Sigmoid colon (tissue), 6 donors: ENCODE measurements at regions not wholly inside any gene's neighbourhood (a gene's known extent, or its start where the extent isn't known, plus 50 kb on each side); places are given as distances from the start of the nearest gene placed in this dataset.

Experiments
- DNase-seq: peaks from one replicate; pipeline ENCODE4 v3.0.0-alpha.2; 2019
- H3K27ac ChIP-seq, 4 donors: fragments of 200-600 bp; sonication (generic); one replicate each; pipeline ENCODE4 v1.5.1; 2016 to 2019; ENCODE audit warnings: mild to moderate bottlenecking in 1 of 4
- H3K27me3 ChIP-seq, 3 donors: fragments of 200-600 bp; sonication (generic); one replicate each; pipeline ENCODE4 v1.5.1; 2019; ENCODE audit warnings: mild to moderate bottlenecking in 1 of 3
- H3K36me3 ChIP-seq, 4 donors: fragments of 200-600 bp; sonication (generic); one replicate each; pipeline ENCODE4 v1.5.1; 2016 to 2019
- H3K4me1 ChIP-seq, 4 donors: fragments of 200-600 bp; sonication (generic); one replicate each; pipeline ENCODE4 v1.5.1; 2017 to 2019
- H3K4me3 ChIP-seq, 4 donors: fragments of 200-600 bp; sonication (generic); one replicate each; pipeline ENCODE4 v1.5.1; 2017 to 2019; ENCODE audit warnings: mild to moderate bottlenecking in 2 of 4, moderate library complexity in 1 of 4
- H3K9me3 ChIP-seq, 4 donors: fragments of 200-600 bp in 3 of 4; sonication (generic) in 3 of 4; one replicate each; pipeline versions ENCODE4 v1.5.1 to v1.6.1; 2013 to 2019
- EP300 ChIP-seq, 4 donors: sonication (generic); formaldehyde crosslinking; IDR thresholded peaks; one replicate each; pipeline ENCODE4 v1.6.1; 2017; ENCODE audit warnings: antibody characterized with exemption in 4 of 4
- POLR2A ChIP-seq, 2 donors: fragments of 450-650 bp; IDR thresholded peaks; one replicate each; pipeline ENCODE4 v1.6.1; 2016; ENCODE audit warnings: antibody characterized with exemption in 2 of 2, mild to moderate bottlenecking in 2 of 2, moderate library complexity in 2 of 2
- POLR2AphosphoS5 ChIP-seq, 4 donors: sonication (generic); formaldehyde crosslinking; IDR thresholded peaks; one replicate each; pipeline ENCODE4 v1.6.1; 2017; ENCODE audit warnings: antibody characterized with exemption in 4 of 4
- WGBS, 2 donors: extraction: QIAGEN DNeasy Blood & Tissue Kit; methylation state at CpG; one replicate each; pipeline ENCODE4 v1.1.7; 2013; 5-methylcytosine and 5-hydroxymethylcytosine counted together
- intact Hi-C: fragments of 100-400 bp; cut with DNase I; formaldehyde crosslinking; loops from one replicate; pipeline ENCODE4 v1.15.1; 2023
- TF ChIP-seq, protein P1 (sequence below), 4 experiments: fragments of 450-650 bp in 3 of 4; fragments of 200-600 bp in 1 of 4; IDR thresholded peaks; one replicate each; pipeline ENCODE4 v1.5.1; 2016 to 2019; ENCODE audit warnings: antibody characterized with exemption in 4 of 4, mild to moderate bottlenecking in 3 of 4, moderate library complexity in 2 of 4
- donor health status: healthy with polysubstance abuse.
- donor health status: healthy.

DNA sequence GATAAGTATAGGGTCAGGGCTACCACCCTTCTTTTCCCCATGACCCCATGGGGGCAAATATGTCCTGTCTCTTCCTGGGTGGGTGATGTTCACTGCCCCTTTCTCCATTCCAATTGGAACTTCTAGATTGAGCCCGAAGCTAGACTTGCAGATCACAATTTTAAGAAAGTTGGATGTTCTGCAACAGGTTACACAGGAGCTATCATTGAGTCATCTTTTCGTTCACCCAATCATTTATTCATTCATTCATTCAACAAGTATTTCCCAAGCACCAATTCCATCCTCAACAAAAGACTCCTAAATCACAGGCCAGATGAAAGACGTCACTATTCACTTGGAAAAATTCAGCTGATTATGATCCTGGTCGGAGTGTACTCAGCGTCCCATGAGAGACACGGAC, 71.0 kb upstream of the FOXP4 start:
- WGBS, 2 donors = 82 to 87% methylated on average over 6 of the region's 6 CpGs
- H3K27me3 ChIP-seq = peaks cover 3 to 9% (median 6%) of the 10 kb centered on the region in 3 donors
- H3K27ac ChIP-seq = no peak overlapping the region
- peaks cover 0 to 7% (median 5%) of the 10 kb centered on the region in 4 donors for H3K4me1 ChIP-seq
- H3K4me3 ChIP-seq = no peak overlapping the region
- H3K9me3 ChIP-seq = no peaks in the 10 kb centered on the region
- H3K36me3 ChIP-seq = no peaks in the 10 kb centered on the region
- intact Hi-C loops = no loop called here
- TF ChIP-seq, protein P1, sequence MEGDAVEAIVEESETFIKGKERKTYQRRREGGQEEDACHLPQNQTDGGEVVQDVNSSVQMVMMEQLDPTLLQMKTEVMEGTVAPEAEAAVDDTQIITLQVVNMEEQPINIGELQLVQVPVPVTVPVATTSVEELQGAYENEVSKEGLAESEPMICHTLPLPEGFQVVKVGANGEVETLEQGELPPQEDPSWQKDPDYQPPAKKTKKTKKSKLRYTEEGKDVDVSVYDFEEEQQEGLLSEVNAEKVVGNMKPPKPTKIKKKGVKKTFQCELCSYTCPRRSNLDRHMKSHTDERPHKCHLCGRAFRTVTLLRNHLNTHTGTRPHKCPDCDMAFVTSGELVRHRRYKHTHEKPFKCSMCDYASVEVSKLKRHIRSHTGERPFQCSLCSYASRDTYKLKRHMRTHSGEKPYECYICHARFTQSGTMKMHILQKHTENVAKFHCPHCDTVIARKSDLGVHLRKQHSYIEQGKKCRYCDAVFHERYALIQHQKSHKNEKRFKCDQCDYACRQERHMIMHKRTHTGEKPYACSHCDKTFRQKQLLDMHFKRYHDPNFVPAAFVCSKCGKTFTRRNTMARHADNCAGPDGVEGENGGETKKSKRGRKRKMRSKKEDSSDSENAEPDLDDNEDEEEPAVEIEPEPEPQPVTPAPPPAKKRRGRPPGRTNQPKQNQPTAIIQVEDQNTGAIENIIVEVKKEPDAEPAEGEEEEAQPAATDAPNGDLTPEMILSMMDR (IDR thresholded peaks at IDR 0.05) = no peak
- no peak for TF ChIP-seq EP300 (IDR thresholded peaks at IDR 0.05)
- no peak for TF ChIP-seq POLR2AphosphoS5 (IDR thresholded peaks at IDR 0.05)
- no peak for TF ChIP-seq POLR2A (IDR thresholded peaks at IDR 0.05)
- no peak for DNase-seq

DNA sequence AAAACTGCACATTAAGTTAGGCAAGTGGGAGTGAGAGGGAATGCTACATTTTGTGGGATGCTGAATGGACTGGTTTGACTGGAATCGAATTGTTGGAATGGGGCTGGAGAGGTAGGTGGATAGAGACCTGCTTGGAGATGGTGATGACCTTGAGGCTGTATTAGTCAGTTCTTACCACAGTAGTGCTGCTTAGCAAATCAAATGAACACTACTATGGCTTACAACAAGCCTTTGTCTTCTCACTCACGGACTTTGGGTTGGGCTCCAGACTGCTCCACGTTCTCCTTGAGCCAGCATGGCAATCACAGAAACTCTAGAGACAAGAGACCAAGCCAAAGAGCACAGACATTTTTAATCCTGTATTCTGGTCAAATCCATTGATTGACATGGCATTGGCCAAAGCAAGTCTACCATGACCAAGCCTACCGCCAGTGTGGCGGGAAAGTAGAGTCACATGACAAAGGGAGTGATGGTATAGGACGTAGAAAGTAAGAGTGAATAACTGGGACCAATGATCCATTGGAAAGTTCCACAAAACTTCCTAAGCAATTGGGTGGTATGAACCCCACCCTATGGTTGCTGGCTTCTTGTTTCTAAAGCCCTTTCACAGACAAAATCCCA, 70.3 kb upstream of the FOXP4 start:
- Histone ChIP-seq H3K4me1 (no peaks in the 10 kb centered on the region), H3K27me3 (peaks cover 0 to 2% (median 2%) of the 10 kb centered on the region in 3 donors), H3K36me3 (no peaks in the 10 kb centered on the region), H3K4me3 (no peak overlapping the region), H3K9me3 (no peaks in the 10 kb centered on the region), H3K27ac (no peak overlapping the region)
- intact Hi-C loops = no loop called here
- no peak for DNase-seq
- TF ChIP-seq POLR2AphosphoS5 (IDR thresholded peaks at IDR 0.05) (no peak), EP300 (IDR thresholded peaks at IDR 0.05) (no peak), POLR2A (IDR thresholded peaks at IDR 0.05) (no peak)
- TF ChIP-seq, protein P1 (IDR thresholded peaks at IDR 0.05) = no peak
- WGBS, 2 donors = 93% methylated on average over 6 of the region's 6 CpGs

DNA sequence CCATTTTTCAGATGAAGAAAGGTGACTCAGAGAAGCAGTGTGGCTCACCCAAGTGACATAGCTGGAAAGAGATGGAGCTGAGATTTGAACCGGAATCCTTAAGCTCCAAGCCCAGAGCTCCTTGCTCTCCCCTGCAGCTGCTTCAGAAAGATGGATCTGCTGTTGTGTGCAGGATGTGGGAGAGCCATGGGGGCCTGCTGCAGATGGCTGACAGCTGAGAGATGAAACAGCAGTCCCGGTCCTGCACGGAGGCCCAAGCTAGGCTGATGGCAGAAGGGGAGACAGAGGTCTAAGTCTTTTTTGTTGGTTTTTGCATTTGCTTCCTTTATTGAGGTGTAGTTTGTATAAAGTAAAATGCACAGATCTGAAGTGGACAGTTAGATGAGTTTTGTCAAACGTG, 69.8 kb upstream of the FOXP4 start:
- no peak for DNase-seq
- no peak overlapping the region for H3K4me3 ChIP-seq
- H3K27me3 ChIP-seq = no peaks in the 10 kb centered on the region
- no peaks in the 10 kb centered on the region for H3K4me1 ChIP-seq
- H3K27ac ChIP-seq = no peak overlapping the region
- no peaks in the 10 kb centered on the region for H3K9me3 ChIP-seq
- H3K36me3 ChIP-seq = no peaks in the 10 kb centered on the region
- WGBS, 2 donors = 72 to 87% methylated on average over 4 of the region's 4 CpGs
- TF ChIP-seq POLR2AphosphoS5 (IDR thresholded peaks at IDR 0.05) (no peak), EP300 (IDR thresholded peaks at IDR 0.05) (no peak)
- intact Hi-C loops = no loop called here

DNA sequence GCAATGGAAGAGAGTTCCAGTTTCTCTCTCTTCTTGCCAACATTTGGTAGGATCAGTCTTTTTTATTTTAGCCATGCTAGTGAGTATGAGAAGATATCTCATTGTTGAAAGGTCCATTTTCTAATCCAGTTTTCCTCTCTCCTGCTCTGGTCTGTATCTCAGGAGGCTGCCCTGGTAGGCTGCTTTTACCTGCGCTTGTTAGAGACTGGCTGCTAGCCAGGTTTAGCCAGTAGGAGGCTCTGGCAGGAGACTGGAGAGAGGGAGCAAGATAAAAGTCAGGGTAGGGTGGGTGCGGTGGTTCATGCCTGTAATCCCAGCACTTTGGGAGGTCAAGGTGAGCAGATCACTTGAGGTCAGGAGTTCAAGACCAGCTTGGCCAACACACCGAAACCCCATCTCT, 68.6 kb upstream of the FOXP4 start:
- TF ChIP-seq EP300 (IDR thresholded peaks at IDR 0.05) (no peak), POLR2A (IDR thresholded peaks at IDR 0.05) (no peak), POLR2AphosphoS5 (IDR thresholded peaks at IDR 0.05) (no peak)
- TF ChIP-seq, protein P1 (IDR thresholded peaks at IDR 0.05) = no peak
- H3K27ac ChIP-seq = no peak overlapping the region
- no peak for DNase-seq
- no peaks in the 10 kb centered on the region for H3K4me1 ChIP-seq
- H3K9me3 ChIP-seq = no peaks in the 10 kb centered on the region
- no peak overlapping the region for H3K4me3 ChIP-seq
- WGBS, 2 donors = 45 to 71% methylated on average over 3 of the region's 3 CpGs
- H3K27me3 ChIP-seq = peaks cover 0 to 2% (median 0%) of the 10 kb centered on the region in 3 donors
- no peaks in the 10 kb centered on the region for H3K36me3 ChIP-seq
- intact Hi-C loops = no loop called here

DNA sequence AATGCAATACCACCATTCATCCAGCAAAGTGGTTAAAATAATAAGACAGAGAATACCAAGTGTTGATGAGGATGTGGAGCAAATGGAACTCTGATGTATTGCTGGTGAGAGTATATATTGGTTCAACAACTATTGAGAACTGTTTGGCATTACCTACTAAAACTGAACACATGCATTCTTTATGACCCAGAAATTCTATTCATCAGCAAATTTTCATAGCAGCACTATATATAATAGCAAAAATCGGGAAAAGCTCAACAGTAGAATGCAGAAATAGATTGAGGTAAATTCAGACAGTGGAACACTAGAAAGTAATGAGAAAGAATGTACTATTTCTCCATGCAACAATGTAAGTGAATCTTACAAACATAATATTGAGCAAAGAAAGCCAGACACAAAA, 62.2 kb upstream of the FOXP4 start:
- H3K4me1 ChIP-seq = peaks cover 0 to 14% (median 11%) of the 10 kb centered on the region in 4 donors
- no peak for DNase-seq
- no peak overlapping the region for H3K27ac ChIP-seq
- no peaks in the 10 kb centered on the region for H3K36me3 ChIP-seq
- WGBS, 2 donors = 87 to 89% methylated on average over 1 of the region's 1 CpG
- TF ChIP-seq, protein P1 (IDR thresholded peaks at IDR 0.05) = no peak
- TF ChIP-seq POLR2AphosphoS5 (IDR thresholded peaks at IDR 0.05) = no peak
- no peak for TF ChIP-seq POLR2A (IDR thresholded peaks at IDR 0.05)
- no peak for TF ChIP-seq EP300 (IDR thresholded peaks at IDR 0.05)
- intact Hi-C loops = no loop called here
- H3K27me3 ChIP-seq = peaks cover 0 to 3% (median 0%) of the 10 kb centered on the region in 3 donors
- H3K9me3 ChIP-seq = no peaks in the 10 kb centered on the region
- H3K4me3 ChIP-seq = no peak overlapping the region
